Neural progenitor cell (in vitro differentiated cells): ENCODE measurements at regions not wholly inside any gene's neighbourhood (a gene's known extent, or its start where the extent isn't known, plus 50 kb on each side); places are given as distances from the start of the nearest gene placed in this dataset.

Experiments used
- EZH2 ChIP-seq: fragments of 200-600 bp; sonication (generic); IDR thresholded peaks from 2 replicates; pipeline ENCODE4 v1.6.1; 2017; ENCODE audit warnings: antibody characterized with exemption, mild to moderate bottlenecking, moderate library complexity
- TF ChIP-seq, protein P1 (sequence below): fragments of 200-600 bp; sonication (generic); IDR thresholded peaks from 2 replicates; pipeline ENCODE4 v1.5.1; 2017; ENCODE audit warnings: antibody characterized with exemption, mild to moderate bottlenecking

DNA sequence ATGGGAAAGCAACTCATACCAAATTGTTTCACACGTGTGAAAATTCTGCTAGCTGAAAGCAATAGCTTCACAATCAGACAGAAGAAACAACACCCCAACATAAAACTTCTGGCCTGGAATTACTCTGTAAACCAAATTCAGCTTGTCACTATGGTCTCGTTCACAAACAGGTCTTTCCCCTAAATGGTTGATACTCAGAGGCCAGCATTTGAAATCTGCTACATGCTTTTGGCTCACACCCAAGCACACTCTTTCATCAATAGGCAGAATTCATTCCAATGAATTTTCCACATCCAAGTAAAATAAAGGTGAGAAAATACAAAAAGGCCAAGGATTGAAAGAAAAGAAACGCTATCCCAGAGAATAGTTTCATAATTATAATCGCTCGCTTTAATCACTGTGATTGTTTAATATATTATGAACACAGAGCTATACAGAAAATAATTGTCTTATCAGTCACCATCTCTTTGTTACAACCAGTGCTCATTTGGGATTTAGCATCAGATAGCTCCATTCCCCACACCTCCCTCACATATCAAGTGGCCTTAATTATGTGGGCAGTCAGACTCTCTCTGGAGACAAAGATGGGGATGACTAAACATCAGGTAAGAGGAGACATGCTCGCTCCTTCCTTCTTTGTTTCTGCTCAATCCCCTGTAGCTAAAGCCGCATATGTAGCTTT, 503.8 kb upstream of the ARRDC4 start:
- TF ChIP-seq, protein P1, sequence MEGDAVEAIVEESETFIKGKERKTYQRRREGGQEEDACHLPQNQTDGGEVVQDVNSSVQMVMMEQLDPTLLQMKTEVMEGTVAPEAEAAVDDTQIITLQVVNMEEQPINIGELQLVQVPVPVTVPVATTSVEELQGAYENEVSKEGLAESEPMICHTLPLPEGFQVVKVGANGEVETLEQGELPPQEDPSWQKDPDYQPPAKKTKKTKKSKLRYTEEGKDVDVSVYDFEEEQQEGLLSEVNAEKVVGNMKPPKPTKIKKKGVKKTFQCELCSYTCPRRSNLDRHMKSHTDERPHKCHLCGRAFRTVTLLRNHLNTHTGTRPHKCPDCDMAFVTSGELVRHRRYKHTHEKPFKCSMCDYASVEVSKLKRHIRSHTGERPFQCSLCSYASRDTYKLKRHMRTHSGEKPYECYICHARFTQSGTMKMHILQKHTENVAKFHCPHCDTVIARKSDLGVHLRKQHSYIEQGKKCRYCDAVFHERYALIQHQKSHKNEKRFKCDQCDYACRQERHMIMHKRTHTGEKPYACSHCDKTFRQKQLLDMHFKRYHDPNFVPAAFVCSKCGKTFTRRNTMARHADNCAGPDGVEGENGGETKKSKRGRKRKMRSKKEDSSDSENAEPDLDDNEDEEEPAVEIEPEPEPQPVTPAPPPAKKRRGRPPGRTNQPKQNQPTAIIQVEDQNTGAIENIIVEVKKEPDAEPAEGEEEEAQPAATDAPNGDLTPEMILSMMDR, result no peak
- no peak for TF ChIP-seq EZH2
